Type B pancreatic cell (in vitro differentiated cells): ENCODE measurements at regions not wholly inside any gene's neighbourhood (a gene's known extent, or its start where the extent isn't known, plus 50 kb on each side); places are given as distances from the start of the nearest gene placed in this dataset.

Experiments
- DNase-seq: peaks from one replicate; pipeline ENCODE4 v3.0.0; 2021; ENCODE audit warnings: mixed read lengths; ENCODE audit not compliant: unreplicated experiment; ENCODE audit errors: extremely low spot score
- H3K27ac Mint-ChIP-seq: 2 replicates; pipeline ENCODE4 v1.8.0; 2021; ENCODE audit warnings: mild to moderate bottlenecking, mixed read lengths
- H3K27me3 Mint-ChIP-seq: 2 replicates; pipeline ENCODE4 v1.8.0; 2021; ENCODE audit warnings: mixed read lengths
- H3K36me3 Mint-ChIP-seq: 2 replicates; pipeline ENCODE4 v1.8.0; 2021; ENCODE audit warnings: mixed read lengths
- H3K4me1 Mint-ChIP-seq: one replicate; pipeline ENCODE4 v1.8.0; 2021; ENCODE audit warnings: mixed read lengths; ENCODE audit not compliant: unreplicated experiment
- H3K4me3 Mint-ChIP-seq: 2 replicates; pipeline ENCODE4 v1.8.0; 2021; ENCODE audit warnings: mild to moderate bottlenecking, mixed read lengths
- H3K9me3 Mint-ChIP-seq: 2 replicates; pipeline ENCODE4 v1.8.0; 2021; ENCODE audit warnings: mixed read lengths
- CTCF ChIP-seq: fragments of 200-600 bp; sonication (generic); conservative IDR thresholded peaks from 2 replicates; pipeline ENCODE4 v1.5.0; 2021; ENCODE audit warnings: antibody characterized with exemption, mild to moderate bottlenecking

- H3K36me3 Mint-ChIP-seq = no peaks in the 10 kb centered on the region
- no peaks in the 10 kb centered on the region for H3K9me3 Mint-ChIP-seq
- peaks cover 17% of the 10 kb centered on the region for H3K4me1 Mint-ChIP-seq
- DNase-seq = no peak
- H3K4me3 Mint-ChIP-seq = no peak overlapping the region
- no peak for TF ChIP-seq CTCF
- H3K27ac Mint-ChIP-seq = peak overlapping the region; percentile 2
- H3K27me3 Mint-ChIP-seq = no peaks in the 10 kb centered on the region
Measured at GRCh38 chr6:156717542-156717941, 59.6 kb upstream of the ARID1B start.

GRCh38 chr6:156715839-156716238, 61.3 kb upstream of the ARID1B start:
- H3K27me3 Mint-ChIP-seq = no peaks in the 10 kb centered on the region
- no peak for TF ChIP-seq CTCF

GRCh38 chr6:156713548-156713947, 63.6 kb upstream of the ARID1B start:
- no peaks in the 10 kb centered on the region for H3K9me3 Mint-ChIP-seq
- no peaks in the 10 kb centered on the region for H3K27me3 Mint-ChIP-seq
- H3K27ac Mint-ChIP-seq = no peak overlapping the region
- H3K36me3 Mint-ChIP-seq = no peaks in the 10 kb centered on the region
- no peak for DNase-seq
- no peak for TF ChIP-seq CTCF
- no peak overlapping the region for H3K4me3 Mint-ChIP-seq
- no peaks in the 10 kb centered on the region for H3K4me1 Mint-ChIP-seq

More at GRCh38 chr6:156715839-156716238, 61.3 kb upstream of the ARID1B start:
- H3K9me3 Mint-ChIP-seq = no peaks in the 10 kb centered on the region
- no peaks in the 10 kb centered on the region for H3K36me3 Mint-ChIP-seq
- H3K27ac Mint-ChIP-seq = no peak overlapping the region
- no peak for DNase-seq
- no peak overlapping the region for H3K4me3 Mint-ChIP-seq
- peaks cover 10% of the 10 kb centered on the region for H3K4me1 Mint-ChIP-seq

- no peak for DNase-seq
- Mint-ChIP-seq H3K27me3 (no peaks in the 10 kb centered on the region), H3K9me3 (no peaks in the 10 kb centered on the region), H3K36me3 (no peaks in the 10 kb centered on the region), H3K27ac (no peak overlapping the region), H3K4me3 (no peak overlapping the region), H3K4me1 (no peaks in the 10 kb centered on the region)
- no peak for TF ChIP-seq CTCF
Measured at GRCh38 chr6:156710479-156710878, 66.7 kb upstream of the ARID1B start.

- no peak overlapping the region for H3K4me3 Mint-ChIP-seq
- no peaks in the 10 kb centered on the region for H3K4me1 Mint-ChIP-seq
- no peaks in the 10 kb centered on the region for H3K9me3 Mint-ChIP-seq
- H3K27me3 Mint-ChIP-seq = no peaks in the 10 kb centered on the region
- no peaks in the 10 kb centered on the region for H3K36me3 Mint-ChIP-seq
- no peak for DNase-seq
- no peak for TF ChIP-seq CTCF
- no peak overlapping the region for H3K27ac Mint-ChIP-seq
Measured at GRCh38 chr6:156707818-156708217, 69.4 kb upstream of the ARID1B start.

- Mint-ChIP-seq H3K4me3 (no peak overlapping the region), H3K36me3 (no peaks in the 10 kb centered on the region)
- TF ChIP-seq CTCF = no peak
Measured at GRCh38 chr6:156703719-156704118, 73.5 kb upstream of the ARID1B start.

More at GRCh38 chr6:156703719-156704118, 73.5 kb upstream of the ARID1B start:
- H3K9me3 Mint-ChIP-seq = no peaks in the 10 kb centered on the region
- peaks cover 2% of the 10 kb centered on the region for H3K27me3 Mint-ChIP-seq
- H3K27ac Mint-ChIP-seq = no peak overlapping the region
- DNase-seq = no peak
- no peaks in the 10 kb centered on the region for H3K4me1 Mint-ChIP-seq
